Natural killer cell (primary cell): ENCODE measurements at regions not wholly inside any gene's neighbourhood (a gene's known extent, or its start where the extent isn't known, plus 50 kb on each side); places are given as distances from the start of the nearest gene placed in this dataset.

ENCODE experiments used
- ATAC-seq, 3 donors: fragments of 150-1000 bp in 2 of 3; fragments of 200-7000 bp in 1 of 3; cut with Tn5 transposase; 1 replicate in 1 of 3; 2 replicates in 2 of 3; pipeline ENCODE4 v1.10.0; 2021; ENCODE audit warnings: mild to moderate bottlenecking in 2 of 3, moderate library complexity in 2 of 3
- DNase-seq, 2 donors: peaks; one replicate each; pipeline versions ENCODE4 v3.0.0 to v3.0.0-alpha.2; 2013 to 2021; ENCODE audit warnings: mixed read lengths in 1 of 2
- H3K27ac ChIP-seq: one replicate; pipeline ENCODE4 v1.5.1; 2013; ENCODE audit warnings: mild to moderate bottlenecking, low read length
- H3K27me3 ChIP-seq: one replicate; pipeline ENCODE4 v1.6.1; 2013; ENCODE audit warnings: low read length; ENCODE audit not compliant: control insufficient read depth, insufficient read depth
- H3K36me3 ChIP-seq: one replicate; pipeline ENCODE4 v1.6.1; 2013; ENCODE audit warnings: low read length; ENCODE audit not compliant: control insufficient read depth, insufficient read depth
- H3K4me1 ChIP-seq: one replicate; pipeline ENCODE4 v1.6.1; 2013; ENCODE audit warnings: low read length; ENCODE audit not compliant: control insufficient read depth, insufficient read depth
- H3K4me3 ChIP-seq: one replicate; pipeline ENCODE4 v1.5.1; 2013; ENCODE audit warnings: low read length
- H3K9me3 ChIP-seq: one replicate; pipeline ENCODE4 v1.6.1; 2013; ENCODE audit warnings: low read length; ENCODE audit not compliant: control insufficient read depth, insufficient read depth
- H3K27ac Mint-ChIP-seq, 2 donors: one replicate each; pipeline ENCODE4 v1.8.0; 2022; ENCODE audit warnings: mild to moderate bottlenecking in 2 of 2, mixed read lengths in 2 of 2, moderate library complexity in 1 of 2
- H3K27me3 Mint-ChIP-seq, 2 donors: one replicate each; pipeline ENCODE4 v1.8.0; 2022; ENCODE audit warnings: low read depth in 2 of 2, mixed read lengths in 2 of 2
- H3K36me3 Mint-ChIP-seq: one replicate; pipeline ENCODE4 v1.8.0; 2022; ENCODE audit warnings: mixed read lengths
- H3K4me1 Mint-ChIP-seq, 2 donors: one replicate each; pipeline ENCODE4 v1.8.0; 2022; ENCODE audit warnings: mixed read lengths in 2 of 2
- H3K4me3 Mint-ChIP-seq: one replicate; pipeline ENCODE4 v1.8.0; 2022; ENCODE audit warnings: mild to moderate bottlenecking, moderate library complexity, mixed read lengths
- H3K9me3 Mint-ChIP-seq, 2 donors: one replicate each; pipeline ENCODE4 v1.8.0; 2022; ENCODE audit warnings: mixed read lengths in 2 of 2
- CTCF ChIP-seq: fragments of 200-600 bp; IDR thresholded peaks from one replicate; pipeline ENCODE4 v1.8.0; 2022; ENCODE audit warnings: antibody characterized with exemption
- WGBS: methylation state at CpG from one replicate; pipeline ENCODE4 v1.1.7; 2013; ENCODE audit warnings: missing lambda C conversion rate; ENCODE audit not compliant: insufficient coverage; 5-methylcytosine and 5-hydroxymethylcytosine counted together
- intact Hi-C: fragments of 100-400 bp; cut with micrococcal nuclease; formaldehyde crosslinking; loops from one replicate; pipeline ENCODE4 v1.14.2; 2022

- no peak overlapping the region for H3K4me3 Mint-ChIP-seq
- DNase-seq (no peak), ATAC-seq (no peak)
- no peak overlapping the region for H3K27ac ChIP-seq
- H3K4me1 Mint-ChIP-seq, result peaks cover 6 to 10% of the 10 kb centered on the region in 2 donors
- H3K36me3 ChIP-seq, result no peaks in the 10 kb centered on the region
- no peak overlapping the region for H3K27ac Mint-ChIP-seq
- intact Hi-C loops, result no loop called here
- peaks cover 3% of the 10 kb centered on the region for H3K27me3 ChIP-seq
- H3K4me3 ChIP-seq, result no peak overlapping the region
- H3K9me3 Mint-ChIP-seq, result peaks cover 0 to 2% of the 10 kb centered on the region in 2 donors
- H3K36me3 Mint-ChIP-seq, result no peaks in the 10 kb centered on the region
- no peak for TF ChIP-seq CTCF
- no peaks in the 10 kb centered on the region for H3K9me3 ChIP-seq
- H3K4me1 ChIP-seq, result no peaks in the 10 kb centered on the region
- peaks cover 3 to 10% of the 10 kb centered on the region in 2 donors for H3K27me3 Mint-ChIP-seq
- 43% methylated on average over 5 of the region's 5 CpGs for whole genome bisulfite sequencing
Observed at GRCh38 chr6:163679753-163680152, 265.2 kb downstream of the QKI start.

- no peaks in the 10 kb centered on the region for H3K4me1 ChIP-seq
- peaks cover 6% of the 10 kb centered on the region in 2 donors for H3K27me3 Mint-ChIP-seq
- no peak overlapping the region for H3K4me3 ChIP-seq
- ATAC-seq (no peak), DNase-seq (no peak)
- no peak overlapping the region for H3K27ac ChIP-seq
- H3K4me1 Mint-ChIP-seq, result peaks cover 6 to 10% of the 10 kb centered on the region in 2 donors
- no peak overlapping the region for H3K4me3 Mint-ChIP-seq
- H3K36me3 Mint-ChIP-seq, result no peaks in the 10 kb centered on the region
- WGBS, result 89% methylated on average over 3 of the region's 3 CpGs
- H3K9me3 ChIP-seq, result no peaks in the 10 kb centered on the region
- H3K9me3 Mint-ChIP-seq, result peaks cover 0 to 2% of the 10 kb centered on the region in 2 donors
- H3K36me3 ChIP-seq, result no peaks in the 10 kb centered on the region
- no peak overlapping the region for H3K27ac Mint-ChIP-seq
- H3K27me3 ChIP-seq, result peaks cover 3% of the 10 kb centered on the region
- intact Hi-C loops, result no loop called here
- TF ChIP-seq CTCF, result no peak
Observed at GRCh38 chr6:163679012-163679660, 264.6 kb downstream of the QKI start.

GRCh38 chr6:163675611-163676010 is 261.1 kb downstream of the QKI start:
- no peak overlapping the region for H3K27ac Mint-ChIP-seq
- no peaks in the 10 kb centered on the region for H3K9me3 Mint-ChIP-seq
- Histone ChIP-seq H3K9me3 (no peaks in the 10 kb centered on the region), H3K27me3 (peaks cover 3% of the 10 kb centered on the region), H3K36me3 (no peaks in the 10 kb centered on the region), H3K4me1 (no peaks in the 10 kb centered on the region), H3K4me3 (no peak overlapping the region), H3K27ac (no peak overlapping the region)
- peaks cover 2 to 10% of the 10 kb centered on the region in 2 donors for H3K4me1 Mint-ChIP-seq
- ATAC-seq (no peak), DNase-seq (no peak)
- H3K36me3 Mint-ChIP-seq, result no peaks in the 10 kb centered on the region
- no peak for TF ChIP-seq CTCF
- peaks cover 0 to 2% of the 10 kb centered on the region in 2 donors for H3K27me3 Mint-ChIP-seq
- no peak overlapping the region for H3K4me3 Mint-ChIP-seq
- intact Hi-C loops, result no loop called here

- Mint-ChIP-seq H3K9me3 (no peaks in the 10 kb centered on the region), H3K4me1 (peaks cover 7% of the 10 kb centered on the region in 2 donors), H3K27ac (no peak overlapping the region), H3K36me3 (no peaks in the 10 kb centered on the region), H3K27me3 (peaks cover 0 to 5% of the 10 kb centered on the region in 2 donors), H3K4me3 (no peak overlapping the region)
- intact Hi-C loops, result no loop called here
- H3K27me3 ChIP-seq, result no peaks in the 10 kb centered on the region
- H3K27ac ChIP-seq, result no peak overlapping the region
- no peaks in the 10 kb centered on the region for H3K36me3 ChIP-seq
- TF ChIP-seq CTCF, result no peak
- DNase-seq (no peak), ATAC-seq (no peak)
- no peaks in the 10 kb centered on the region for H3K9me3 ChIP-seq
- H3K4me1 ChIP-seq, result peaks cover 6% of the 10 kb centered on the region
- WGBS, result 72% methylated on average over 3 of the region's 3 CpGs
- H3K4me3 ChIP-seq, result no peak overlapping the region
Observed at GRCh38 chr6:163672710-163673109, 258.2 kb downstream of the QKI start.
